Endothelial cell of umbilical vein (primary cell): ENCODE measurements at regions not wholly inside any gene's neighbourhood (a gene's known extent, or its start where the extent isn't known, plus 50 kb on each side); places are given as distances from the start of the nearest gene placed in this dataset.

Source experiments
- CTCF ChIP-seq, 2 donors: IDR thresholded peaks; 1 replicate in 1 of 2; 2 replicates in 1 of 2; pipeline ENCODE4 v1.5.1; 2011; ENCODE audit warnings: low read length in 2 of 2, mild to moderate bottlenecking in 2 of 2, moderate library complexity in 2 of 2, control low read depth in 1 of 2, inconsistent platforms in 1 of 2, low read depth in 1 of 2; ENCODE audit not compliant: insufficient read depth in 1 of 2; ENCODE audit errors: extremely low read depth in 1 of 2
- EZH2 ChIP-seq: IDR thresholded peaks from 2 replicates; pipeline ENCODE4 v1.6.1; 2012; ENCODE audit warnings: borderline replicate concordance, low read depth, mild to moderate bottlenecking, moderate library complexity, low read length, inconsistent platforms; ENCODE audit not compliant: severe bottlenecking
- FOS ChIP-seq: IDR thresholded peaks from 2 replicates; pipeline ENCODE4 v1.6.1; 2011; ENCODE audit warnings: mild to moderate bottlenecking, low read length, moderate library complexity, borderline replicate concordance; ENCODE audit not compliant: insufficient read depth
- GATA2 ChIP-seq: IDR thresholded peaks from 2 replicates; pipeline ENCODE4 v1.7.0; 2011; ENCODE audit warnings: low read depth, mild to moderate bottlenecking, moderate library complexity, mixed read lengths, low read length; ENCODE audit not compliant: insufficient read length, insufficient read depth
- JUN ChIP-seq: IDR thresholded peaks from 2 replicates; pipeline ENCODE4 v1.6.1; 2011; ENCODE audit warnings: borderline replicate concordance, low read depth; ENCODE audit not compliant: insufficient read length, insufficient read depth
- MAX ChIP-seq: IDR thresholded peaks from 2 replicates; pipeline ENCODE4 v1.6.1; 2011; ENCODE audit not compliant: insufficient read depth, insufficient read length
- POLR2A ChIP-seq: IDR thresholded peaks from 2 replicates; pipeline ENCODE4 v1.6.1; 2012; ENCODE audit warnings: low read depth, mild to moderate bottlenecking, control low read depth, low read length
- POLR2AphosphoS5 ChIP-seq: IDR thresholded peaks from 2 replicates; pipeline ENCODE4 v1.6.1; 2012; ENCODE audit warnings: low read depth, mild to moderate bottlenecking, control low read depth, low read length, moderate library complexity; ENCODE audit not compliant: insufficient read depth

GRCh38 chr2:236824836-236825235, 255.2 kb downstream of the ACKR3 start:
- no peak for TF ChIP-seq MAX
- TF ChIP-seq CTCF (IDR thresholded peaks at IDR 0.05; ENCODE audit: extremely low read depth in 1 of 2, insufficient read depth in 1 of 2, low read depth in 1 of 2, low read length in 2 of 2), result no peak
- no peak for TF ChIP-seq POLR2A
- no peak for TF ChIP-seq EZH2
- no peak for TF ChIP-seq GATA2
- no peak for TF ChIP-seq FOS
- TF ChIP-seq POLR2AphosphoS5, result no peak
- no peak for TF ChIP-seq JUN
